ENCODE measurements at regions not wholly inside any gene's neighbourhood (a gene's known extent, or its start where the extent isn't known, plus 50 kb on each side); places are given as distances from the start of the nearest gene placed in this dataset.

DNA sequence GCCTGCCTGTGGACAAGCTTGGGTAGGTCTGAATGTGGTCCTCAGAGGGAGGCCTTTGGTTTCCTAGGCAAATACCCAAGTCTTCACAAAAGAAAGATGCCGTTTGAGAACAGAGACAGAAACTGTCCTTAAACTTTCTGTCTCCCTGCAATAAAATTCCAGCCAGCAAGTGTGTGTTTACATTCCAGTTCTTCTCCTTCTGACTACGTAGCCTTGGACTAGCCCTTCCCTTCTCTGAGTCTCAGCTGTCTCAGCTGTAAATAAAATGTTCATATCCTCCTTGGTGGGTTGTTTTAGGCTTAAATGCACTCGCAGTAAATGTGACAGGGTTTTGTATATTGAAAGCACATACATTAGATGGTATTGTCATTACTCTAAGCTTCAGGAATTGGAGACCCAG lies 561.2 kb upstream of the MKI67 start:
- TF ChIP-seq CTCF (IDR thresholded peaks at IDR 0.05) (no peak), EP300 (IDR thresholded peaks at IDR 0.05) (no peak)

Data from sigmoid colon (tissue), 4 donors.